GM18498 (cell line): ENCODE measurements at regions not wholly inside any gene's neighbourhood (a gene's known extent, or its start where the extent isn't known, plus 50 kb on each side); places are given as distances from the start of the nearest gene placed in this dataset.

Source experiments
- ATAC-seq: cut with Tn5 transposase; IDR thresholded peaks from one replicate; pipeline ENCODE4 v1.9.1; 2021; ENCODE audit warnings: mild to moderate bottlenecking, moderate library complexity; ENCODE audit not compliant: unreplicated experiment

DNA sequence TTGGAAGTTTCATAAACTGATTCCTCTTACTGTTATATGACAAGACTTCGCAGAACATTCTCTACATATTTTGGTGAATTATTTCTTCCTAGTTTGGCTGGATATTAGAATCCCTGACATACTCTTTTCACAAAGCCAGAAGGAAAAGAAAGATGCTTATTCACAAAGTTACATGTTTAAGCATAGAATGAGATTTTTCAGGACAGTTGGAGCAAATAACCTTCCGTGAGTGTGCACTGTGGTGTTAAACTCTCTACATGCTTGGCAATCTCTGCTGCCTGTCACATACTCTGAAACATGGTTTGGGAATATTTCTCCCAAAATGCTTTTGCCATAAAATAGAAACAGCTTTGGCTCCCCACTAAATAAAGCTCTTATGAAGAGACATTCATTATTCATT is 230.0 kb upstream of the MTNR1B start:
- no peak for ATAC-seq

DNA sequence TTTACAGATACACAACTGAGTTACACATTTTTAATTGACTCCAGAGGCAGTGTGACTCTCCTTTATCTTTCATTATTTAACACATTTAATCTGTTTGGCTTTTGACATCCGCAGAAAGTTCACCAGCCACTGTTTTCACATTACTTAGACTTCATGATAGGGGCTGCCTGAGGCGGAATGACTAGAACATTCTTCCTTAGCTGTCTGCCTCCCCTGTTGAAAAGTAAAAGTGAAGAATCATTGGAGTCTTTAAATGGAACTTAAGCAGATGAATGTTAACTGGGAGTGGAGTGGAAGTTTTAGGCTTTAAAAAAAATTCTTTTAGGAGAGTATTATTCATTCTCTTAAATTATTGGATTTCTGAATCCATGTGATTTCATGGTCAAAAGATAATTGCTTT is 229.2 kb upstream of the MTNR1B start:
- no peak for ATAC-seq

DNA sequence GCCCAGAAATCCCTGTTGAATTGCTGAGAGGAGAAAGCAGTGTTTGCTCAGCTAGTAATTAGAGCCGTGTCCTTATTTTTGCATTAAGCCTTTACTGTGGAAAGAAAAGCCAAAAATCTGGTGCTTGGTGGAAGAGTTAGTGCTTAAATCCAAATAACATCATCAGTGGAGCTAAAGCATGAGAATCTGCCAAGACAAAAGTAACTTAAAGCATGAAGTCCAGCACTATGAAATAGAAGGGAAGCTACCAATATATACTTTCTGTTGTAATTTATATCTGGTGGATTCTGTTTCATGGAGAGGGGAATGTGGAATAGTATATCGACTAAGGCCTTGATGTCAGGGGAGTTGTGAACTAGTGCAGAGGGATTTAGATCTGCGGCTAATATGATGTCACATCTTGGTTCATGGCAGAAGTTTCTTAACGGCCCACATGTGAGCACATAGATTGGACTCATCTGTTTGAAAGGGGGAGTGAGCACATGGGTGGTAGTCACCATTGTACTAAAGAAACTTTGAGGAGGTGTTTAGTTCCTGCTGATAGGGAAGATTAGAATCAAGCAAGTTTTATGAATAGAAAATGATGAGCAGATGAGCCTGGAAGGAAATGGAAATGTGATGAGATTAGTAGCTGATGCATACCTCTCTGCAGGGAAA is 224.4 kb upstream of the MTNR1B start:
- no peak for ATAC-seq

DNA sequence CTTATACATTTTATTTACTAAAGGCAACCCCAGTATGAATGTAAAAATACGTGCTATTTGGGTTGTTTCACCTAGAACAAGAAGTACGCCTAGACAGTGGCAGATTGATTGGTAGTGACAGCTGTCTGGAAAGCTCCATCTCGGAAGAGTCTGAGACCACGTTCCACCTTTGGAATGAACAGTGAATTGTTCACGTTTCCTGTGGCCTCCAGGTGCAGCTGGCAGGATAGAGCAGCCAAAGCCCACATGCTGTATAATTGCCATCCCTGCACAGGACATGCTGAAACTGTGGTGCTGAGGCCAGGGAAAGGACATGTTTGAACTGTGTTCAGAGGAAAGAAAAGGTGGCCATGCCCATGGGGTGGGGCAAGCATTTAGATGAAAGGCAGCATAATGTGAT is 218.7 kb upstream of the MTNR1B start:
- no peak for ATAC-seq

DNA sequence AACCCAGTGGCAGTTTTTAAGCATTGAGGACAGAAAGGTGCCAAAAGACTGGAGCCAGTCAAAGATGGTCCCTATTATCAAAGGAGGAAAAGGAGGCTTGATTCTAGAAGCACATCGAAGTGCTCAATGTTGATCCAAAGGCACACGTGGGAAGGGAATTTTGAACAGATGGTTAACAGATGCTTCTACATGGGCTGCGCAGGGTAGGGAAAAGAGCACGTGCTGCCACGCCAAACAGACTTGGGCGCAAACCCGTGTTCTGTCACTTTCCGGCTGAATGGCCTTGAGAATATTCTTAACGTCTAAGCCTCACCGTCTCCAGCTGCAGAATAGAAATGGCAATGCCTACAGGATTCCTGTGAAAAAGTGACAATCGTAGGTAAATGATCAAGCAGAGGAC is 217.9 kb upstream of the MTNR1B start:
- ATAC-seq = no peak

DNA sequence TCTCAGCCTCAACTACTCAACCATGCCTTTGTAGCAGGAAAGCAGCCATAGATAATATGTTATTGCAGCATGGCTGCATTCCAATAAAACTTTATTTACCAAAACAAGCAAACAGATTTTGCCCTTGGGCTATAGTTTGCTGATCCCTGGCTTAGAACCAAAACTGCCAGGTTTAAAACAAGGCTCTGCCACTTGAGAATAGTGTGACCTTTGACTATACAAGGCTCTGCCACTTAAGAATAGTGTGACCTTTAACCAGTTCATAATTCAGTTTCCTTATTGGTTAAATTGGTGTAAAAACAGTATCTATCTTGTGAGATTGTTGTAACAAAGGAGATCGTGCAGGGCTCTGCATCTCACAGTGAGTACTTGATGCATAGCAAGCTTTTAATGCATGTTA is 217.3 kb upstream of the MTNR1B start:
- ATAC-seq = no peak

DNA sequence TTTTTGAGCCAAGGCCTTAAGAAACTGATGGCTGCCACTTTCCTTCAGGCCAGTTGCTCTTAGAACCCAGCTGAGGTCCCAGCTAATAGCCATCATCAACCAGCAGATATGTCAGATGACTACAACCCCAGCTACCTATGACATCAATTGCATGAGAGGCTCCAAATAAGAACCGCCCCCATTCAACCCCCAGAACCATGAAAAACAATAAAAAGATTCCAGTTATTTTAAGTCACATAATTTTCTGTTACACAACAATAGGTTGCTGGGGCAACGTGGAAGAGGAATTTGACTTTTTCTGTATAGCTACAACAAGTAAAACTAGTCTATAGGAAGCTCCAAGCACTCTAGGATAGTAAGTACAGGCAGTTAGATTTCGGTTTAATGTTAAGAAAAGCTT is 216.3 kb upstream of the MTNR1B start:
- ATAC-seq = no peak

DNA sequence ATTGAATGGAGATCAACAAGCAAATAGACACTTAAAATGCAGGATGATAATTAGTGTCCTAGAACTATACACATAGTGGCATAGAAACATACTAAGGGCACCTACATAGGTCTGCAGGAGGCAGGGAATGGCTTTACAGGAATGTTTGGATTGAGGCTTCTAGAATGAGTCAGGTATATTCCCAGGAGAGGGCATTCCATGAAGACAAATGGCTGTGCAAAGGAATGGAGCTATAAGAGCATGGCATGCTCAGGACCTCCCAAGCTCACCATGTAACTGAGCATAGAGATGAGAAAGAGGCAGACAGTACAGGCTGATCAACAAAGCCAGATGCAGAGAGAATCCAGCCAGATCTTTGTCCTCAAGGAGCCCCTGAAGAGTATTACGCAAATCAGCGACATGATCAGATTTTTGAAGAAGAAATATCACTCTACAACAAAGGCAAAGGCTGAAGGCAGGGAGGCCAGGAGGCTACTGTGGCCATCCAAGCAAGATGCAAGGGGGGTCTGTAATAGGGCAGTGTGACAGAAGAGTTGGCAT is 211.1 kb upstream of the MTNR1B start:
- ATAC-seq = no peak

DNA sequence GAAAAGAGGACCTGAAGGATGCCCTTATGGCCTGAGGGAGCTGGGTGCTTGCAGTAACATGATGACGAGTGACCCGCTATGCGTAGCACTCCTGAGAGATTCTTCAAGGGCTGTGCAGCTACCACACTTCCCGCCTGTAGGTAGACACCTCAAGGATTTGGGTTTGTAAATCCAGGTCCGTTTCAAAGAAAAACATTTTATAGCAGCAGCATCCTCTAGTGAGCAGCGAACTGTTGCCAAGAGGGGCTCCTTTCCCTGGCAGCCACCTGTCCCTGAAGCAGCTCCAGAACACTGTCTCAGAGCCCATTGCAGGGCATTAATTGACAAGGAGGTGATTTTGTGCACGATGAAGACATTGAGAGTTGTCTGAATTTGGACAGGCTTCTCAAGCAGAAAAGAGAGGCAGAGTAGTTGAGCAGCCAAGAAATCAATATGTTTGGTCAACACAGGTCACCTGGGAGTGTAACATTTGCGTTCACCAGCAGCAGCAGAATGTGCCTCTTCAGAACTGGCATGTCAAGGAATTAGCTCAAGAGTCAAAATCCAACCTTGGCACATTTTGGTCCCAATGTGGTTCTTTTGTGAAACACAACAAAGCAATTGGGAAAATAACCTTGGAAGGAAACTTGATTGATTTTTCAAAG is 209.8 kb upstream of the MTNR1B start:
- ATAC-seq = no peak

DNA sequence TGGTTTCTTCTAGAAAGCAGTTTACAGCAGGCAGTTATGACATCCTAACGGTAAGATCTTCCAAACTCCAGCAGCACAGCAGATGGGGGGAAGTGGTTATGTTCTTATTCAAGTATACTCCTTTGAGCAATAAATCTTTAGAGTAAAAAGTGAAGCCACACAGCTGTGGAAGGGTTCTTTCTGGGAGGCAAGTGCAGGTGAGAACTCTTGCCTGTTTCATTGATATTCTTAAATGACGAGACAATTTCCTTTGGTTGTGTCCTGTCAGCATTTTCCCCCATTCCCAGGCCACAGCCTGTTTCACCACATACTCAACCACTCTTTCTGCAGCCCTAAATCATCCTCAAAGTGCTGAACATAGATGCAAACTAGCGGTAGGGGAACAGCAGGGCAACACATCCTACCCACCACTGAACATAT is 207.3 kb upstream of the MTNR1B start:
- no peak for ATAC-seq

DNA sequence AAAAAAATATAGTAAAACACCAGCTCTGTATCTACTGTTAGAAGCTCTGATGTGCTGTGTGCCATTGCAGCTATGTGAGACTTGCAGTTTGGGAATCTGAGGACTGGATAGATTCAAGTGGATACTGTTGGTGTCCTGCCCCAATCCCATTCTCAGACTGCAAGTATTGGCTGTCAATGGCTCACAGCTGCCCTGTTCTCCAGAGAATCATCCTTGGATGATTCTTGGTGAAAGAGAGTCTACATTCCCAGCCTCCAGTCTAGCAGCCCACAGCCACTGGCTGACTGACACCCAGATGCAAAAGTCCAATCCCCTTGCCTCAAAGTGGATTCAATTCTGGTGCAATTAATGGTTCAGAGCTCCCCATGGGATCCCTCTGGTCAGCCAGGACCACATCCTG is 206.1 kb upstream of the MTNR1B start:
- ATAC-seq = no peak

DNA sequence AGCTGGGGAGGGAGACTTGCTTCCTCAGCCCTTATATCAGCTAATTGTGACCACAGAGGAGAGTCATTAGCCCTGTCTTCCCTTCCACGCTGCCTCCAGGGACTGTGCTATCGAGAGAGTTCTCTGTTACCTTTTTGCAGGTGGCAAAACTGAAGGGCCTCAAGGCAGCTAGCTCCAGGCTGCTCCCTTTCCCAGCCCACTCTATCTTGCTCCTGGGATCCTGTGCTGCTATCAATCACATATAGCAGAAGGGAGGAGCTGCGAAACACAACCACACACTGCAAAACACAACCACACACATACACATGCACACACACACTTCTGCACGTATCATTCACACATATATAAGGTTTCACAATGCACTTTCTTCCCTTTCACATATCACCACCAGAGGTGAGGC is 205.3 kb upstream of the MTNR1B start:
- ATAC-seq = no peak

DNA sequence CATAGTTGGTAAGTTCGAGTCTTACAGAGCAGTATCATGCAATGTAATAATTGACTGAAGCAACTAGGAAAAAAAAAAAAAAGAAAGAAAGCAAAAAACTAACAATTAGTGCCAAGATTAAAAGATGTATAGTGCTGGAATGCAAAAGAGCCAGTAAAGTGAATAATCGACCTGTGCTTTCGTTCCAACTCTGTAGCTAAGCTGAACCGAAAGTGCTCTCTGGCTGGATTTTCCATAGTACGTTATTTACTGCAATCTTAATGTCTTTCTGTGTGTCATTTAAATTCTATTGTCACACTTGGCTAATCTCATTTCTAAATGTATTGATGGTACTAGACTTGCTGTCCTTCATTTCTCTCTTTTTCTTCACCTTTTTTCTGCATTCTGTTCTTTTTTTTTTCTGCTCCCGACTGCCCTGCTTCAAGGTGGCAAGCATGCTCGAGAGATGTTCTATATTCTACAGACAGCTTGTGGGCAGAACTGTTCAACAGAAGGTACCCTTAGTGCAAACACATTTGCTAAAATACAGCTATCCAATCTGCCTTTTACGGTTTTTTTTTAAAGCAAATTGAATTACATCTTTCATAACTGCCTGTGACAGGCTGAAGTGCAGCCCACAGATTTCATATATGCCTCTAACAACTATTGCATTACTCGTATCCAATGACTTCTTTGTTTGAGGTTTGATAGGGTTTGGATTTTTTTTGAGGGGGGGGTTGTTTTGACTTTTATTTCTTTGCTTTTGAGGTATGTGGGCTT is 204.2 kb upstream of the MTNR1B start:
- ATAC-seq = no peak

DNA sequence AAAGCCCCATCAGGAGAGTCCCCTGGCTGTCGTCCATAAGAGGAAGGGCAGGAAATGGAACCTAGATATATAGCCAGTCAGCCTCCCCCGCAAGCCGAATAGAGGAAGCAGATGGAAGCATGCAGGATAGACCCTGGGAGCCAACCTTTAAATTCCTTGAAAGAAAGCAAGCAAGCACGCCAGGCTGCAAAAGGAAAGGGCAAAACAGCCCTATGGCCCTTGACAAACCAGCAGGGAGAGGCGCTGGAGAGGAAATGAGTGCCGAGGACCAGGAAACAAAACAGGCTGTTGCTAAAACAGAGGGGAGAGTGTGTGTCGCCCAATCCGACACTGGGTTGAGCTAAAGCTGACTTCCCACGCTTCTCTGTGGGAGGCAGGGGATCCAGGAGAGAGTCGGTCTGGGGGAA is 203.5 kb upstream of the MTNR1B start:
- ATAC-seq = no peak

DNA sequence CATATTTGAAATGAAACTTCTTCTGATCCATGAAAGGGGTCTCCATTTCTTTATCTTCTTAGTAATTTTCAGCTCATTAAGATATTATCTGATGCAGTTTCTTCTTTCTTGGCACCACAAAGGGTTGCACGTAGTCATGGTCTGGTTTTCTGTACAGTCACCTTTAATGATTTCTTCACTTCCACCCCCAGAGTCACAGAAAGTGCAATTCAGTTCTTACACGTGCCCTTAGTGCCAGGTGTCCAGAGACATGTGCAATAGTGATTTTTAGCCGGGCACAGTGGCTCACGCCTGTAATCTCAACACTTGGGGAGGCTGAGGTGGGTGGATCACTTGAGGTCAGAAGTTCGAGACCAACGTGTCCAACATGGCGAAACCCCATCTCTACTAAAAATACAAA is 202.8 kb upstream of the MTNR1B start:
- ATAC-seq = no peak

DNA sequence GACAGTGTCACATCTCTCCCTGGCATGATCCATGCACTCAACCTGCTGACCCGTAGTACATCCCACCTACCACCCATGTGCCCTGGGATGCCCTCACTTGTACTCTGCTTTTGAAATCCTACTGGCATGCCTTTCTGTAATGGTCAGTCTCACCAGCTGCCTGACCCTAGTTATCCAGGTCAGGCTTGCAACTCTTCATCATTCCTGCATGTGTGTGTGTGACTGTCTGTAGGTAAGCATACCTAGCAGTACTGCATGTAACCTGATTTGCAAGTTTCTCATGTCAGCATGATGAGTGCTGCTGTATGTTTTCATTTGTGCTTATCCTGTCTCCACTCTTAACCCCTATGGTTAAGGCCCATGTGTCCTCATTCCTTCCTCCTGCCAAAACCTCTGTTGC is 202.0 kb upstream of the MTNR1B start:
- ATAC-seq = no peak

DNA sequence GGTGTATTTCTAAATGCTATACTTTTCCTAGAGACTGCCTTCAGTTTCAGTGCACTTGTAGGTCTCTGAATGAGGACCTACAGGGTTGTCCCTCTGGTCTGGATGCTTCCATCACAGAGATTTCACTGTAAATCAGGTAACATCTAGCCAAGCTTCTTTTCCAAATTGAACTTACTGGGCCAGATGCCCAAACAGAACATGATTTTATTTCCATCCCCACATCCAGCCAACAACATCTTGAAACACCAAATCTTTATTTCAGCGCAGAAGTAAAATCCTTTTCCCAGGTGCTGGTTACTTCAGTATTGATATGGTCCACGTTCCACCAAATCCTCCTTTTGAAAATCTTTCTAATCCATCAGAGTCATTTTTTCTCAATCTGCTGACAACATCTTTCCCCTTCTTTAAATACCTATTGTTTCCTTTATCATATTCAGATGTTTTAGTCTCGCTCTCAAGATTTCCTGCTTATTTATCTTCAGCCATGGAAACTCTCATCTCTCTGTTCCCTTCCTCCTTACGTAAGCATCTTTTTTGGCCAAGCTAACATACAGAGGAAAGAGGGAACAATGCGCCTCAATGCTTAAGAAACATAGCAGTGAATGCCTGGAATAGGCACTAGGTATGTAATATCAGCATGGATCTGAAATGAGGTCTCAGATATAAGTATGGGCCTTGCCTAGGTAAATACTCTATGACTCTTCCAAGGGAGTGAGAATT is 201.2 kb upstream of the MTNR1B start:
- ATAC-seq = no peak

DNA sequence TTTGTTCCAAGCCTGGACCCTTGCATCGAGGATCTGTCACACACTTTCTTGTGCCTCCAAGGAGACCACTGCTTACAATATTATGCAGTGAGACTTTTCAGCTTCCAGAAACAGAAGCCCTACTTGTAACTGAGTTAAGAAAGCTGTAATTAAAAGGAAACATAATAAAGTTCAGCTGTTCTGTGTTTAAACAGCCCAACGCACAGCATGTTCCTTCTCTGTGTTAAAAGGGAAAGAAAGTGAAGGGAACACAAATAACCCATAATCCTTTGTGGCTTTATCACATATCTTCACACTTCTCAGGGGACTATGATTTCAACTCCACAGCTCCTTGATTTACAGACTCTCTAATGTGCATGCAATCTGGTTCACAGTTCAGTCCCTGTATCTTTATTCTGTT is 200.3 kb upstream of the MTNR1B start:
- no peak for ATAC-seq

DNA sequence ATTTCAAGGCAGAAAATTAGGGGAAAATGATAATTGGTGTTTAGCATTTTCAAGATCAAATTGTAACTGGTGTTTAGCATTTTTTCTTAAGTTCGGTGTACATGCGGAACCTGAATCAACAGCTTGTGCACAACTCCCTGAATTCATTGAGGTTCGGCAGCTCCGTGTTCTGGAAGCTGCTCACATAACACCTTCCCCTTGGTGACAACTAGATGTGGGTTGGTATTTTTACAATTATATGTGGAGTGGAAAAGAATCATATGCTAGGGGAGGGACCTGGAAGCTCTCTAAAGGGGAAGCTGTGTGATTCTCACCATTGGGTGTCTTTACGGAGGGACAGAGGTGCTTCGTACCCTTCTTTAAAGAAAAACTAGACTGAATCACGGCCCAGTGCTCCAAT is 199.0 kb upstream of the MTNR1B start:
- ATAC-seq = no peak

DNA sequence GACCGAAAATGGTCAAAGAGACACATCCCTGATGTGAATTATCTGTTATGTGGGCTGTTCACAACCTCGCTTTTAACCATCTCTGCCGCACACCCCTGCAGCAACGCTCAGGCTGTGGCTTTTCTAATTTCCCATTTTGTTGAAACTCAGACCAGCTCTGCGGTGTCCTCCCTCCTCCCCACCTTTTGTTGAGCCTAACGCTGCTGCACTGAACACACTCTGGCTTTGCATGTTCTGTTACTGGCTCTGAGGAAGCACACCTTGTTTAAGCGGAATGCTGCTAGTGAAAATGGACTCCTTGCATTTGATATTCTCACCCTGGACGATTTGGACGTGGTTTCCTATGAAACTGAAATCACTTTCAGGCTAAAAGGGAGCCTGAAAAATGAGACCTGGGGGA is 198.5 kb upstream of the MTNR1B start:
- ATAC-seq = no peak

DNA sequence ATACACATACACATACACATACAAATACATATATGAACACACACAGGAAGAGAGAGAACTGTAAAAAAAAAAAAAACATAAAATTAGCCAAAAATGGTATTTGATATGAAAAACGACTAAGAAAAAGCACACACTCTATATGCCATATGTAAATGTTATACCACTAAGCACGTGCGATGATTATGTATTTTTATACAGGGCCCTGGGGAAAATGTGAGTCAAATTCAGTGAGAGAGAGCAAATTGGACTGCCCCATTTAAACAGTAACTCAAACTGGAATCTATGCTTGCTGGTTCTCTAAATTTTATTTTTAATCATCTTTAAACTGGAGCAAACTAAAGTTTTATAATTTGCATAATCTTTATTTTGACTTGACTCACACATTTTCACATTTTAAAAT is 197.8 kb upstream of the MTNR1B start:
- ATAC-seq = no peak
